ENCODE measurements at regions not wholly inside any gene's neighbourhood (a gene's known extent, or its start where the extent isn't known, plus 50 kb on each side); places are given as distances from the start of the nearest gene placed in this dataset.

- no peaks in the 10 kb centered on the region for H3K4me1 ChIP-seq
- H3K4me3 ChIP-seq = no peak overlapping the region
- no peak for TF ChIP-seq CTCF (IDR thresholded peaks at IDR 0.05)
- intact Hi-C loops (cut with DNase I) = no loop called here
- H3K9ac ChIP-seq (ENCODE audit: low read depth in 2 of 2, low read length in 2 of 2) = no peak overlapping the region
- H3K9me3 ChIP-seq = no peaks in the 10 kb centered on the region
- no peaks in the 10 kb centered on the region for H3K36me3 ChIP-seq
- H3K27me3 ChIP-seq = no peaks in the 10 kb centered on the region
- no peak for DNase-seq
- no peak overlapping the region for H3K27ac ChIP-seq
Observed at GRCh38 chr5:56511326-56511841, 278.3 kb upstream of the ANKRD55 start.

GRCh38 chr5:56508249-56508648, 275.1 kb upstream of the ANKRD55 start:
- no peaks in the 10 kb centered on the region for H3K9me3 ChIP-seq
- H3K4me1 ChIP-seq = no peaks in the 10 kb centered on the region
- H3K9ac ChIP-seq (ENCODE audit: low read depth in 2 of 2, low read length in 2 of 2) = no peak overlapping the region
- H3K27ac ChIP-seq = no peak overlapping the region
- H3K4me3 ChIP-seq = no peak overlapping the region
- intact Hi-C loops (cut with DNase I) = no loop called here
- no peaks in the 10 kb centered on the region for H3K27me3 ChIP-seq
- DNase-seq = no peak
- no peaks in the 10 kb centered on the region for H3K36me3 ChIP-seq
- TF ChIP-seq CTCF (IDR thresholded peaks at IDR 0.05) = no peak

- intact Hi-C loops (cut with DNase I) = no loop called here
- Histone ChIP-seq H3K4me1 (no peaks in the 10 kb centered on the region), H3K36me3 (no peaks in the 10 kb centered on the region), H3K9me3 (no peaks in the 10 kb centered on the region), H3K9ac (ENCODE audit: low read depth in 2 of 2, low read length in 2 of 2) (no peak overlapping the region), H3K4me3 (no peak overlapping the region), H3K27me3 (no peaks in the 10 kb centered on the region), H3K27ac (no peak overlapping the region)
- TF ChIP-seq CTCF (IDR thresholded peaks at IDR 0.05) = no peak
- peak; percentile 25 for DNase-seq
Observed at GRCh38 chr5:56507351-56507930, 274.3 kb upstream of the ANKRD55 start.

- Histone ChIP-seq H3K4me1 (no peaks in the 10 kb centered on the region), H3K36me3 (no peaks in the 10 kb centered on the region), H3K27ac (no peak overlapping the region), H3K4me3 (no peak overlapping the region), H3K9ac (ENCODE audit: low read depth in 2 of 2, low read length in 2 of 2) (no peak overlapping the region), H3K9me3 (no peaks in the 10 kb centered on the region), H3K27me3 (no peaks in the 10 kb centered on the region)
- DNase-seq = no peak
- no peak for TF ChIP-seq CTCF (IDR thresholded peaks at IDR 0.05)
- intact Hi-C loops (cut with DNase I) = no loop called here
Observed at GRCh38 chr5:56506211-56506965, 273.3 kb upstream of the ANKRD55 start.

GRCh38 chr5:56503929-56504328, 270.8 kb upstream of the ANKRD55 start:
- H3K4me3 ChIP-seq = no peak overlapping the region
- H3K27me3 ChIP-seq = no peaks in the 10 kb centered on the region
- no peak for DNase-seq
- no peaks in the 10 kb centered on the region for H3K36me3 ChIP-seq
- no peaks in the 10 kb centered on the region for H3K4me1 ChIP-seq
- no peak overlapping the region for H3K27ac ChIP-seq
- no peaks in the 10 kb centered on the region for H3K9me3 ChIP-seq
- intact Hi-C loops (cut with DNase I) = no loop called here
- no peak for TF ChIP-seq CTCF (IDR thresholded peaks at IDR 0.05)
- H3K9ac ChIP-seq (ENCODE audit: low read depth in 2 of 2, low read length in 2 of 2) = no peak overlapping the region

Measured in colonic mucosa (tissue), 4 donors.